Ovary (tissue), 7 donors: ENCODE measurements at regions not wholly inside any gene's neighbourhood (a gene's known extent, or its start where the extent isn't known, plus 50 kb on each side); places are given as distances from the start of the nearest gene placed in this dataset.

Experiments
- DNase-seq, 5 donors: peaks; one replicate each; pipeline ENCODE4 v3.0.0-alpha.2; 2019 to 2020
- H3K27ac ChIP-seq, 2 donors: fragments of 200-600 bp; one replicate each; pipeline versions ENCODE4 v1.5.1 to v1.8.0; 2019 to 2022
- H3K27me3 ChIP-seq: fragments of 200-600 bp; one replicate; pipeline ENCODE4 v1.8.0; 2022
- H3K36me3 ChIP-seq: fragments of 200-600 bp; sonication (generic); one replicate; pipeline ENCODE4 v1.5.1; 2019
- H3K4me1 ChIP-seq: one replicate; pipeline ENCODE4 v1.8.1; 2013; ENCODE audit warnings: mild to moderate bottlenecking, moderate library complexity; ENCODE audit not compliant: insufficient read depth
- H3K4me3 ChIP-seq: fragments of 200-600 bp; sonication (generic); one replicate; pipeline ENCODE4 v1.5.1; 2017
- H3K9me3 ChIP-seq, 2 donors: fragments of 200-600 bp in 1 of 2; sonication (generic) in 1 of 2; one replicate each; pipeline versions ENCODE4 v1.5.1 to v1.8.1; 2013 to 2019; ENCODE audit warnings: mild to moderate bottlenecking in 1 of 2, moderate library complexity in 1 of 2
- CTCF ChIP-seq, 3 donors: fragments of 450-650 bp in 2 of 3; fragments of 200-600 bp in 1 of 3; IDR thresholded peaks; one replicate each; pipeline versions ENCODE4 v1.5.1 to v1.8.0; 2016 to 2022; ENCODE audit warnings: antibody characterized with exemption in 3 of 3, mild to moderate bottlenecking in 1 of 3
- EP300 ChIP-seq: sonication (generic); formaldehyde crosslinking; IDR thresholded peaks from one replicate; pipeline ENCODE4 v1.6.1; 2017; ENCODE audit warnings: antibody characterized with exemption
- POLR2A ChIP-seq: fragments of 450-650 bp; IDR thresholded peaks from one replicate; pipeline ENCODE4 v1.6.1; 2017; ENCODE audit warnings: antibody characterized with exemption, mild to moderate bottlenecking, moderate library complexity
- WGBS, 3 donors: extraction: QIAGEN DNeasy Blood & Tissue Kit in 1 of 3; methylation state at CpG; one replicate each; pipeline versions ENCODE4 v1.1.5 to v1.1.7; 2013 to 2017; 5-methylcytosine and 5-hydroxymethylcytosine counted together
- intact Hi-C, 4 donors: fragments of 100-400 bp; cut with DNase I; formaldehyde crosslinking; loops; one replicate each; pipeline versions ENCODE4 v1.11.0 to v1.15.1; 2022 to 2023
- donor health status: DM: no; HTN: no; CAD: no; lungs with moderate emphysema.
- donor health status: DM: no; HTN: no; CAD: no.
- donor health status: Bipolar disorder and iron deficiency.
- donor health status: DM: no; HTN: no; CAD: no.
- donor health status: DM: yes; HTN: yes; CAD: no.

- Histone ChIP-seq H3K27me3 (no peaks in the 10 kb centered on the region), H3K36me3 (no peaks in the 10 kb centered on the region), H3K27ac (no peak overlapping the region), H3K4me3 (no peak overlapping the region), H3K9me3 (no peaks in the 10 kb centered on the region), H3K4me1 (no peaks in the 10 kb centered on the region)
- no peak for TF ChIP-seq EP300
- TF ChIP-seq POLR2A, result no peak
- TF ChIP-seq CTCF (IDR thresholded peaks at IDR 0.05), result no peak
- 74 to 95% (median 90%) methylated on average over 6 of the region's 6 CpGs for WGBS, 3 donors
- DNase-seq, result no peak
- intact Hi-C loops, result no loop called here
These were observed 172.7 kb downstream of the GADD45G start for GRCh38 chr9:89777544-89777943.

- 48 to 55% (median 51%) methylated on average over 22 of the region's 22 CpGs for WGBS, 3 donors
- DNase-seq, result no peak
- H3K9me3 ChIP-seq, result no peaks in the 10 kb centered on the region
These were observed 173.6 kb downstream of the GADD45G start for GRCh38 chr9:89778100-89779090.

GRCh38 chr9:89779405-89780203 is 174.8 kb downstream of the GADD45G start:
- no peaks in the 10 kb centered on the region for H3K36me3 ChIP-seq
- H3K27ac ChIP-seq, result no peak overlapping the region
- H3K27me3 ChIP-seq, result no peaks in the 10 kb centered on the region
- WGBS, 3 donors, result 83 to 88% (median 87%) methylated on average over 7 of the region's 7 CpGs
- H3K4me1 ChIP-seq, result no peaks in the 10 kb centered on the region
- DNase-seq, result no peak
- H3K9me3 ChIP-seq, result no peaks in the 10 kb centered on the region
- no peak overlapping the region for H3K4me3 ChIP-seq
- TF ChIP-seq POLR2A, result no peak
- TF ChIP-seq EP300, result no peak
- TF ChIP-seq CTCF (IDR thresholded peaks at IDR 0.05), result no peak
- intact Hi-C loops, result no loop called here

More at GRCh38 chr9:89778100-89779090, 173.6 kb downstream of the GADD45G start:
- no peaks in the 10 kb centered on the region for H3K36me3 ChIP-seq
- intact Hi-C loops, result no loop called here
- H3K27me3 ChIP-seq, result no peaks in the 10 kb centered on the region
- H3K4me1 ChIP-seq, result no peaks in the 10 kb centered on the region
- no peak for TF ChIP-seq POLR2A
- TF ChIP-seq EP300, result no peak
- TF ChIP-seq CTCF (IDR thresholded peaks at IDR 0.05), result no peak
- H3K27ac ChIP-seq, result no peak overlapping the region
- H3K4me3 ChIP-seq, result no peak overlapping the region

- intact Hi-C loops, result no loop called here
- Histone ChIP-seq H3K4me3 (no peak overlapping the region), H3K27ac (no peak overlapping the region), H3K9me3 (no peaks in the 10 kb centered on the region), H3K27me3 (no peaks in the 10 kb centered on the region), H3K4me1 (no peaks in the 10 kb centered on the region), H3K36me3 (no peaks in the 10 kb centered on the region)
- DNase-seq, result no peak
- TF ChIP-seq CTCF (IDR thresholded peaks at IDR 0.05), result no peak
- no peak for TF ChIP-seq EP300
- TF ChIP-seq POLR2A, result no peak
- 25 to 33% (median 29%) methylated on average over 4 of the region's 4 CpGs for WGBS, 3 donors
These were observed 176.1 kb downstream of the GADD45G start for GRCh38 chr9:89780959-89781358.
